NT2/D1 (cell line): ENCODE measurements at regions not wholly inside any gene's neighbourhood (a gene's known extent, or its start where the extent isn't known, plus 50 kb on each side); places are given as distances from the start of the nearest gene placed in this dataset.
"Not testable (repeated sequence)": the region's sequence is repeated elsewhere in the genome, so short reads cannot be mapped to it uniquely, and the experiment has no call there.

Experiments used
- YY1 ChIP-seq: IDR thresholded peaks from 2 replicates; pipeline ENCODE4 v1.6.1; 2011; ENCODE audit not compliant: insufficient read length, insufficient read depth
- ZNF274 ChIP-seq: IDR thresholded peaks from 2 replicates; pipeline ENCODE4 v1.6.1; 2011; ENCODE audit warnings: mild to moderate bottlenecking, low read depth, low read length

DNA sequence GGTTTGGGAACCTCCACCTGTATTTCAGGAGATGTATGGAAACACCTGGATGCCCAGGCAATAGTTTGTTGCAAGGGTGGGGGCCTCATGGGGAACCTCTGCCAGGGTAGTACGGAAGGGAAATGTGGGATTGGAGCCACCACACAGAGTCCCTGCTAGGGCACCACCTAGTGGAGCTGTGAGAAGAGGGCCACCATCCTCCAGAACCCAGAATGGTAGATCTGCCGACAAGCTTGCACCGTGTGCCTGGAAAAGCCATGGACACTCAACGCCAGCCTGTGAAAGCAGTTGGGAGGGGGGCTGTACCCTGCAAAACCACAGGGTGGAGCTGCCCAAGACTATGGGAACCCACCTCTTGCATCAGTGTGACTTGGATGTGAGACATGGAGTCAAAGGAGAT, 407.2 kb downstream of the PSAT1 start:
- TF ChIP-seq YY1, ZNF274: not testable (repeated sequence)
